Panc1 (cell line): ENCODE measurements at regions not wholly inside any gene's neighbourhood (a gene's known extent, or its start where the extent isn't known, plus 50 kb on each side); places are given as distances from the start of the nearest gene placed in this dataset.

Experiments used
- ATAC-seq: fragments of 200-7000 bp; cut with Tn5 transposase; 2 replicates; pipeline ENCODE4 v1.9.1; 2020; ENCODE audit warnings: mild to moderate bottlenecking, moderate library complexity
- BruUV-seq: library from RNA; stranded (reverse); fragments of 400-500 nt; replicated peaks from 2 replicates; lab custom pipeline; 2021; lab: Mats Ljungman, UMichigan
- CTCF ChIA-PET: fragments of 300-600 bp; sonication (Branson Sonifier 250); formaldehyde crosslinking; loops from one replicate; lab custom pipeline; 2022; ENCODE audit warnings: antibody characterized with exemption; lab: Charles Lee
- POLR2A ChIA-PET: fragments of 300-600 bp; sonication (Branson Sonifier 250); formaldehyde crosslinking; loops from one replicate; lab custom pipeline; 2022; ENCODE audit warnings: antibody characterized with exemption; lab: Charles Lee
- DNase-seq: peaks from one replicate; pipeline ENCODE4 v3.0.0-alpha.2; 2010; ENCODE audit warnings: low read depth, low spot score
- H3K27ac ChIP-seq: 2 replicates; pipeline ENCODE4 v1.5.1; 2011; ENCODE audit warnings: mild to moderate bottlenecking, low read length, inconsistent platforms
- H3K27me3 ChIP-seq: fragments of 200-500 bp; sonication (Bioruptor generic); 2 replicates; pipeline ENCODE4 v1.6.0; 2014; ENCODE audit warnings: low read length, inconsistent platforms; ENCODE audit not compliant: control insufficient read depth, insufficient read depth
- H3K36me3 ChIP-seq: fragments of 200-500 bp; sonication (Bioruptor generic); 2 replicates; pipeline ENCODE4 v1.5.1; 2014; ENCODE audit warnings: inconsistent platforms, mild to moderate bottlenecking, low read length, moderate library complexity; ENCODE audit not compliant: control insufficient read depth, insufficient read depth
- H3K4me1 ChIP-seq: 2 replicates; pipeline ENCODE4 v1.5.1; 2011; ENCODE audit warnings: inconsistent platforms, mild to moderate bottlenecking, low read length, moderate library complexity; ENCODE audit not compliant: control insufficient read depth, insufficient read depth
- H3K4me3 ChIP-seq, 2 experiments: 2 replicates each; pipeline ENCODE4 v1.5.1; 2011 to 2012; ENCODE audit warnings: low read depth in 2 of 2, low read length in 2 of 2, mild to moderate bottlenecking in 2 of 2, inconsistent platforms in 1 of 2, moderate library complexity in 1 of 2
- H3K9me3 ChIP-seq: fragments of 200-500 bp; sonication (Bioruptor generic); 2 replicates; pipeline ENCODE4 v1.5.1; 2014; ENCODE audit warnings: low read depth, mild to moderate bottlenecking, inconsistent platforms, low read length, moderate library complexity; ENCODE audit not compliant: control insufficient read depth, insufficient read depth
- POLR2AphosphoS5 ChIP-seq: IDR thresholded peaks from 2 replicates; pipeline ENCODE4 v1.6.1; 2012; ENCODE audit warnings: mild to moderate bottlenecking, low read depth, low read length, moderate library complexity
- SIN3A ChIP-seq: IDR thresholded peaks from 2 replicates; pipeline ENCODE4 v1.6.1; 2012; ENCODE audit warnings: low read depth, mild to moderate bottlenecking, low read length, moderate library complexity, borderline replicate concordance; ENCODE audit not compliant: insufficient read depth
- TCF7L2 ChIP-seq: IDR thresholded peaks from 2 replicates; pipeline ENCODE4 v1.6.1; 2011; ENCODE audit warnings: mild to moderate bottlenecking, low read depth, low read length, inconsistent platforms
- in situ Hi-C: cut with HindIII; loops from 2 replicates; pipeline ENCODE4 v1.10.0; 2016; ENCODE audit warnings: low sequenced_read_pairs, low pct_unique_long_range_greater_than_20kb
- intact Hi-C: fragments of 100-400 bp; cut with micrococcal nuclease; formaldehyde crosslinking; loops from one replicate; pipeline ENCODE4 v1.10.0; 2022; ENCODE audit not compliant: unreplicated experiment
- TF ChIP-seq, protein P1 (sequence below), 2 experiments: IDR thresholded peaks; 2 replicates each; pipeline ENCODE4 v1.6.1; 2011 to 2012; ENCODE audit warnings: low read depth in 2 of 2, control low read depth in 1 of 2, low read length in 1 of 2, mild to moderate bottlenecking in 1 of 2, moderate library complexity in 1 of 2; ENCODE audit not compliant: insufficient read depth in 1 of 2
- TF ChIP-seq, protein P2 (sequence below): fragments of 450-650 bp; IDR thresholded peaks from 2 replicates; pipeline ENCODE4 v1.5.1; 2017; ENCODE audit warnings: mild to moderate bottlenecking

DNA sequence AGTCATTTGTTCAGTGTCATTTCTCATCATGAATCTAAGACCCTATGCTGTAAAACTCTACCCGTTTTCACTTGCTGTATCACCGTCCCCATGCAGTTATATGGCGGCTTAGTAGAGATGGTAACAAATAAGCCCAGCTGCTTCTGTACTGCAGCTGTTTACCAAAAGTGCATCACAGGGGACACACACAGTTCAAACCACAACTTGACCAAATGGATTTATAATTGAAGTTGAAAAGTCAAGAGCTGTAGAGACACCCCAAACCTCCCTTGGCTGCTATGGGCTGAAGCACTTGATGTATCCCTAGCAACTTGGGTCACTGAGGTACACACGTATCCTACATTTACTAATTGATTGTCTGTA lies 219.0 kb upstream of the FGF13 start:
- in situ Hi-C loops: no loop called here
- no peaks in the 10 kb centered on the region for H3K27me3 ChIP-seq
- DNase-seq (no peak), ATAC-seq (no peak)
- ChIA-PET POLR2A (no interaction called here), CTCF (no interaction called here)
- H3K4me1 ChIP-seq: no peaks in the 10 kb centered on the region
- H3K9me3 ChIP-seq: no peaks in the 10 kb centered on the region
- H3K4me3 ChIP-seq: no peak overlapping the region
- H3K27ac ChIP-seq: no peak overlapping the region
- no TSS peak for BruUV-seq
- H3K36me3 ChIP-seq: no peaks in the 10 kb centered on the region
- TF ChIP-seq TCF7L2 (no peak), SIN3A (no peak), POLR2AphosphoS5 (no peak)
- TF ChIP-seq, protein P1, sequence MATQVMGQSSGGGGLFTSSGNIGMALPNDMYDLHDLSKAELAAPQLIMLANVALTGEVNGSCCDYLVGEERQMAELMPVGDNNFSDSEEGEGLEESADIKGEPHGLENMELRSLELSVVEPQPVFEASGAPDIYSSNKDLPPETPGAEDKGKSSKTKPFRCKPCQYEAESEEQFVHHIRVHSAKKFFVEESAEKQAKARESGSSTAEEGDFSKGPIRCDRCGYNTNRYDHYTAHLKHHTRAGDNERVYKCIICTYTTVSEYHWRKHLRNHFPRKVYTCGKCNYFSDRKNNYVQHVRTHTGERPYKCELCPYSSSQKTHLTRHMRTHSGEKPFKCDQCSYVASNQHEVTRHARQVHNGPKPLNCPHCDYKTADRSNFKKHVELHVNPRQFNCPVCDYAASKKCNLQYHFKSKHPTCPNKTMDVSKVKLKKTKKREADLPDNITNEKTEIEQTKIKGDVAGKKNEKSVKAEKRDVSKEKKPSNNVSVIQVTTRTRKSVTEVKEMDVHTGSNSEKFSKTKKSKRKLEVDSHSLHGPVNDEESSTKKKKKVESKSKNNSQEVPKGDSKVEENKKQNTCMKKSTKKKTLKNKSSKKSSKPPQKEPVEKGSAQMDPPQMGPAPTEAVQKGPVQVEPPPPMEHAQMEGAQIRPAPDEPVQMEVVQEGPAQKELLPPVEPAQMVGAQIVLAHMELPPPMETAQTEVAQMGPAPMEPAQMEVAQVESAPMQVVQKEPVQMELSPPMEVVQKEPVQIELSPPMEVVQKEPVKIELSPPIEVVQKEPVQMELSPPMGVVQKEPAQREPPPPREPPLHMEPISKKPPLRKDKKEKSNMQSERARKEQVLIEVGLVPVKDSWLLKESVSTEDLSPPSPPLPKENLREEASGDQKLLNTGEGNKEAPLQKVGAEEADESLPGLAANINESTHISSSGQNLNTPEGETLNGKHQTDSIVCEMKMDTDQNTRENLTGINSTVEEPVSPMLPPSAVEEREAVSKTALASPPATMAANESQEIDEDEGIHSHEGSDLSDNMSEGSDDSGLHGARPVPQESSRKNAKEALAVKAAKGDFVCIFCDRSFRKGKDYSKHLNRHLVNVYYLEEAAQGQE (IDR thresholded peaks at IDR 0.05; ENCODE audit: insufficient read depth in 1 of 2, low read depth in 2 of 2, low read length in 1 of 2): no peak
- TF ChIP-seq, protein P2, sequence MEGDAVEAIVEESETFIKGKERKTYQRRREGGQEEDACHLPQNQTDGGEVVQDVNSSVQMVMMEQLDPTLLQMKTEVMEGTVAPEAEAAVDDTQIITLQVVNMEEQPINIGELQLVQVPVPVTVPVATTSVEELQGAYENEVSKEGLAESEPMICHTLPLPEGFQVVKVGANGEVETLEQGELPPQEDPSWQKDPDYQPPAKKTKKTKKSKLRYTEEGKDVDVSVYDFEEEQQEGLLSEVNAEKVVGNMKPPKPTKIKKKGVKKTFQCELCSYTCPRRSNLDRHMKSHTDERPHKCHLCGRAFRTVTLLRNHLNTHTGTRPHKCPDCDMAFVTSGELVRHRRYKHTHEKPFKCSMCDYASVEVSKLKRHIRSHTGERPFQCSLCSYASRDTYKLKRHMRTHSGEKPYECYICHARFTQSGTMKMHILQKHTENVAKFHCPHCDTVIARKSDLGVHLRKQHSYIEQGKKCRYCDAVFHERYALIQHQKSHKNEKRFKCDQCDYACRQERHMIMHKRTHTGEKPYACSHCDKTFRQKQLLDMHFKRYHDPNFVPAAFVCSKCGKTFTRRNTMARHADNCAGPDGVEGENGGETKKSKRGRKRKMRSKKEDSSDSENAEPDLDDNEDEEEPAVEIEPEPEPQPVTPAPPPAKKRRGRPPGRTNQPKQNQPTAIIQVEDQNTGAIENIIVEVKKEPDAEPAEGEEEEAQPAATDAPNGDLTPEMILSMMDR: no peak
- intact Hi-C loops: no loop called here

DNA sequence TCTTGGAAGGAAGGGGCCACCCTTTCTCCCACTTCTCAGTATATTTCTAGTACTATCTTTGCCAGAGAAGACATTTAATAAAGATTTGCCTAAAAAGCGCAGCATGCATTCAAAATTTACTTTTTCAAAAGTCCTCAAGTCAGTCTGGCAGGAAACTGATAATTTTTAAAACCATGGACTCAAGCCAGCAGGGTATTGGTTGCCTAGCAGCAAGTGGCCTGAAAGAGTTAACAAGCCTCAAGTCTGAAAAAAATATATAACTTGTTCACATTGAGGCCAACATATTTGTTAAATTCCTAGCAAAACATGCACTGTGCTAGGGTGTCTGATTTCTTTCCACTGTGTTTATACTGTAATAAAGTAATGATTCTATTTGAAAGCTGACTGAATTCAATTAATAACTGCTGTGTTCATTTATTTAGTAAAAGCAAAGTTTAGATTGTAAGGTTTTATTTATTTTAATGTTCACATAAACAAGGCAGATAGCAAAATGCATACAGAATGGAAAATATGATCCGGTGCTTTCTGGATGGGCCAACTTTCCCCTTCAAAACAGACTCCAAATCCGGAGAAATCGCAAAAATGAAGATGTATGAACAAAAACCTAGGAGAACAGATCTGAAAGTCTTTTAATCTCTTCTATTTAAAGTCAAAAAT lies 218.5 kb upstream of the FGF13 start:
- no peak for ATAC-seq
- POLR2A ChIA-PET: no interaction called here
- TF ChIP-seq, protein P1 (IDR thresholded peaks at IDR 0.05; ENCODE audit: insufficient read depth in 1 of 2, low read depth in 2 of 2, low read length in 1 of 2): no peak
- H3K27me3 ChIP-seq: no peaks in the 10 kb centered on the region
- CTCF ChIA-PET: no interaction called here
- no peaks in the 10 kb centered on the region for H3K36me3 ChIP-seq
- no peaks in the 10 kb centered on the region for H3K9me3 ChIP-seq
- in situ Hi-C loops (no loop called here), intact Hi-C loops (no loop called here)
- BruUV-seq: no TSS peak
- H3K27ac ChIP-seq: no peak overlapping the region
- H3K4me3 ChIP-seq: no peak overlapping the region
- no peaks in the 10 kb centered on the region for H3K4me1 ChIP-seq
- DNase-seq: no peak
